SKM-1 (cell line): ENCODE measurements at regions not wholly inside any gene's neighbourhood (a gene's known extent, or its start where the extent isn't known, plus 50 kb on each side); places are given as distances from the start of the nearest gene placed in this dataset.
"Not testable (repeated sequence)": the region's sequence is repeated elsewhere in the genome, so short reads cannot be mapped to it uniquely, and the experiment has no call there.

Experiments used
- DNase-seq: peaks from one replicate; lab custom pipeline; 2025; ENCODE audit not compliant: unreplicated experiment; lab: John Stamatoyannopoulos, UW

- no peak for DNase-seq
Observed at GRCh38 chr1:229139331-229140118, 131.4 kb upstream of the RAB4A start.

- DNase-seq = no peak
Observed at GRCh38 chr1:229140119-229140396, 130.9 kb upstream of the RAB4A start.

GRCh38 chr1:229141271-229141670 lies 129.6 kb upstream of the RAB4A start:
- no peak for DNase-seq

- DNase-seq = no peak
Observed at GRCh38 chr1:229141689-229142377, 129.1 kb upstream of the RAB4A start.

GRCh38 chr1:229142471-229142870 lies 128.4 kb upstream of the RAB4A start:
- no peak for DNase-seq

- no peak for DNase-seq
Observed at GRCh38 chr1:229146647-229147046, 124.3 kb upstream of the RAB4A start.

- no peak for DNase-seq
Observed at GRCh38 chr1:229147072-229147471, 123.8 kb upstream of the RAB4A start.

- no peak for DNase-seq
Observed at GRCh38 chr1:229148041-229148671, 122.8 kb upstream of the RAB4A start.

GRCh38 chr1:229148743-229149142 lies 122.2 kb upstream of the RAB4A start:
- DNase-seq = no peak

- no peak for DNase-seq
Observed at GRCh38 chr1:229149435-229149834, 121.5 kb upstream of the RAB4A start.

- DNase-seq = no peak
Observed at GRCh38 chr1:229150518-229150917, 120.4 kb upstream of the RAB4A start.

GRCh38 chr1:229151412-229151811 lies 119.5 kb upstream of the RAB4A start:
- not testable (repeated sequence) for DNase-seq

- DNase-seq = no peak
Observed at GRCh38 chr1:229152311-229152710, 118.6 kb upstream of the RAB4A start.

- no peak for DNase-seq
Observed at GRCh38 chr1:229153955-229154548, 116.9 kb upstream of the RAB4A start.

- no peak for DNase-seq
Observed at GRCh38 chr1:229154811-229155210, 116.1 kb upstream of the RAB4A start.

- no peak for DNase-seq
Observed at GRCh38 chr1:229155472-229155871, 115.4 kb upstream of the RAB4A start.

GRCh38 chr1:229156872-229157271 lies 114.0 kb upstream of the RAB4A start:
- peak; percentile 26 for DNase-seq

GRCh38 chr1:229157480-229157879 lies 113.4 kb upstream of the RAB4A start:
- DNase-seq = no peak

GRCh38 chr1:229158341-229158921 lies 112.5 kb upstream of the RAB4A start:
- DNase-seq = peak; percentile 90

GRCh38 chr1:229158927-229159326 lies 112.0 kb upstream of the RAB4A start:
- DNase-seq = no peak
